H1 (cell line): ENCODE measurements at regions not wholly inside any gene's neighbourhood (a gene's known extent, or its start where the extent isn't known, plus 50 kb on each side); places are given as distances from the start of the nearest gene placed in this dataset.

Experiments
- CTCF ChIA-PET: fragments of 300-600 bp; sonication (Branson Sonifier 250); formaldehyde crosslinking; loops from one replicate; lab custom pipeline; 2021; ENCODE audit not compliant: partially characterized antibody; lab: Charles Lee
- POLR2A ChIA-PET: fragments of 300-600 bp; sonication (Branson Sonifier 250); formaldehyde crosslinking; loops from one replicate; lab custom pipeline; 2021; ENCODE audit warnings: inconsistent platforms; ENCODE audit not compliant: partially characterized antibody; lab: Charles Lee
- DNase-seq, 2 experiments: peaks; one replicate each; pipeline versions ENCODE4 v3.0.0 to v3.0.0-alpha.2; 2010 to 2022; ENCODE audit warnings: low spot score in 2 of 2, low read depth in 1 of 2, mixed read lengths in 1 of 2
- FAIRE-seq: peaks from 2 replicates; lab custom pipeline; 2011; peaks lifted over from hg19 to GRCh38; lab: Jason Lieb, UNC
- H2AFZ ChIP-seq: 2 replicates; pipeline ENCODE4 v1.8.1; 2012; ENCODE audit warnings: low read length, inconsistent platforms
- H2AK5ac ChIP-seq: 2 replicates; pipeline ENCODE4 v1.6.1; 2013; ENCODE audit warnings: low read depth, low read length
- H2BK120ac ChIP-seq: replicated peaks from 2 replicates; pipeline ENCODE3; 2013; ENCODE audit warnings: low read depth, low read length, inconsistent platforms
- H2BK12ac ChIP-seq: 2 replicates; pipeline ENCODE4 v1.6.1; 2013; ENCODE audit warnings: low read depth, low read length
- H2BK15ac ChIP-seq: 2 replicates; pipeline ENCODE4 v1.6.1; 2013; ENCODE audit warnings: low read length
- H2BK20ac ChIP-seq: 2 replicates; pipeline ENCODE4 v1.6.1; 2013; ENCODE audit warnings: low read length
- H2BK5ac ChIP-seq: 2 replicates; pipeline ENCODE4 v1.6.1; 2013; ENCODE audit warnings: low read depth, low read length
- H3K14ac ChIP-seq: 2 replicates; pipeline ENCODE4 v1.6.1; 2013; ENCODE audit warnings: inconsistent platforms; ENCODE audit not compliant: insufficient read length
- H3K18ac ChIP-seq: 2 replicates; pipeline ENCODE4 v1.6.1; 2013; ENCODE audit warnings: low read length; ENCODE audit errors: extremely low read depth
- H3K23ac ChIP-seq: 2 replicates; pipeline ENCODE4 v1.6.1; 2013; ENCODE audit warnings: inconsistent platforms; ENCODE audit not compliant: insufficient read length
- H3K23me2 ChIP-seq: 2 replicates; pipeline ENCODE4 v1.6.1; 2013; ENCODE audit warnings: low read depth, low read length
- H3K27ac ChIP-seq: 2 replicates; pipeline ENCODE4 v1.6.1; 2011; ENCODE audit warnings: low read depth, low read length, inconsistent platforms
- H3K27me3 ChIP-seq, 4 experiments: replicated peaks in 1 of 4; 1 replicate in 1 of 4; 2 replicates in 3 of 4; pipeline versions ENCODE4 v1.6.1 to v1.8.1; 2011 to 2013; ENCODE audit warnings: low read length in 3 of 4, mild to moderate bottlenecking in 3 of 4, inconsistent platforms in 2 of 4, mixed read lengths in 2 of 4, moderate library complexity in 1 of 4; ENCODE audit not compliant: control insufficient read depth in 3 of 4, insufficient read depth in 3 of 4; ENCODE audit errors: extremely low read depth in 1 of 4
- H3K36me3 ChIP-seq, 4 experiments: 2 replicates each; pipeline versions ENCODE4 v1.6.1 to v1.8.1; 2011 to 2013; ENCODE audit warnings: mild to moderate bottlenecking in 4 of 4, low read length in 3 of 4, moderate library complexity in 2 of 4, control low read depth in 1 of 4, inconsistent platforms in 1 of 4; ENCODE audit not compliant: insufficient read depth in 4 of 4, control insufficient read depth in 2 of 4
- H3K4ac ChIP-seq: replicated peaks from 2 replicates; pipeline ENCODE3; 2013; ENCODE audit warnings: low read length, low read depth, mixed read lengths, inconsistent platforms; ENCODE audit not compliant: insufficient read length
- H3K4me1 ChIP-seq, 4 experiments: replicated peaks in 1 of 4; 1 replicate in 1 of 4; 2 replicates in 3 of 4; pipeline versions ENCODE4 v1.6.1 to v1.8.1; 2011 to 2013; ENCODE audit warnings: low read length in 3 of 4, inconsistent platforms in 2 of 4, mixed read lengths in 1 of 4; ENCODE audit not compliant: insufficient read depth in 4 of 4, control insufficient read depth in 3 of 4
- H3K4me2 ChIP-seq, 2 experiments: 2 replicates each; pipeline versions ENCODE4 v1.6.1 to v1.8.1; 2011 to 2013; ENCODE audit warnings: low read depth in 2 of 2, low read length in 2 of 2, control low read depth in 1 of 2, inconsistent platforms in 1 of 2, mild to moderate bottlenecking in 1 of 2; ENCODE audit not compliant: insufficient read depth in 1 of 2
- H3K4me3 ChIP-seq, 4 experiments: fragments of 200-600, 300-600 bp in 1 of 4; sonication (generic), shearing (Covaris generic), sonication (Bioruptor Twin) in 1 of 4; 2 replicates each; pipeline versions ENCODE4 v1.5.1 to v1.8.1; 2011 to 2016; ENCODE audit warnings: low read length in 4 of 4, low read depth in 3 of 4, control low read depth in 2 of 4, inconsistent platforms in 2 of 4, mild to moderate bottlenecking in 2 of 4, mixed read lengths in 1 of 4, moderate library complexity in 1 of 4; ENCODE audit not compliant: insufficient read depth in 2 of 4; ENCODE audit errors: extremely low read depth in 1 of 4
- H3K56ac ChIP-seq: replicated peaks from 2 replicates; pipeline ENCODE3; 2013; ENCODE audit warnings: low read depth, mild to moderate bottlenecking, mixed read lengths, low read length, inconsistent platforms; ENCODE audit not compliant: insufficient read length
- H3K79me1 ChIP-seq: 2 replicates; pipeline ENCODE4 v1.6.1; 2013; ENCODE audit warnings: low read depth, low read length, control low read depth
- H3K79me2 ChIP-seq, 2 experiments: 2 replicates each; pipeline versions ENCODE4 v1.6.1 to v1.8.1; 2012 to 2013; ENCODE audit warnings: low read length in 2 of 2, mild to moderate bottlenecking in 2 of 2, inconsistent platforms in 1 of 2; ENCODE audit not compliant: insufficient read depth in 2 of 2, control insufficient read depth in 1 of 2
- H3K9ac ChIP-seq, 4 experiments: replicated peaks in 1 of 4; 1 replicate in 1 of 4; 2 replicates in 3 of 4; pipeline versions ENCODE4 v1.6.1 to v1.8.1; 2011 to 2013; ENCODE audit warnings: low read depth in 3 of 4, low read length in 3 of 4, control low read depth in 2 of 4, mild to moderate bottlenecking in 2 of 4, moderate library complexity in 2 of 4, inconsistent platforms in 1 of 4; ENCODE audit errors: extremely low read depth in 1 of 4
- H3K9me3 ChIP-seq, 2 experiments: 2 replicates each; pipeline versions ENCODE4 v1.6.1 to v1.8.1; 2012 to 2013; ENCODE audit warnings: mild to moderate bottlenecking in 2 of 2, moderate library complexity in 2 of 2, control low read depth in 1 of 2, inconsistent platforms in 1 of 2, low read depth in 1 of 2, low read length in 1 of 2, mixed read lengths in 1 of 2; ENCODE audit not compliant: insufficient read depth in 2 of 2
- H4K20me1 ChIP-seq, 2 experiments: replicated peaks in 1 of 2; 2 replicates each; pipeline versions ENCODE3 to v1.8.1; 2011 to 2013; ENCODE audit warnings: inconsistent platforms in 2 of 2, low read length in 2 of 2, mild to moderate bottlenecking in 1 of 2; ENCODE audit not compliant: insufficient read depth in 2 of 2, control insufficient read depth in 1 of 2
- H4K5ac ChIP-seq: 2 replicates; pipeline ENCODE4 v1.6.1; 2013; ENCODE audit warnings: low read length, low read depth, mixed read lengths, inconsistent platforms; ENCODE audit not compliant: insufficient read length
- H4K8ac ChIP-seq: 2 replicates; pipeline ENCODE4 v1.8.0; 2013; ENCODE audit warnings: mild to moderate bottlenecking, moderate library complexity, low read length, inconsistent platforms; ENCODE audit not compliant: insufficient read depth; ENCODE audit errors: extremely low read depth
- H4K91ac ChIP-seq: replicated peaks from 2 replicates; pipeline ENCODE3; 2013; ENCODE audit warnings: low read length, mixed read lengths, inconsistent platforms; ENCODE audit not compliant: insufficient read length
- ASH2L ChIP-seq: fragments of 200-600, 300-600 bp; sonication (generic); IDR thresholded peaks from one replicate; pipeline ENCODE4 v1.7.1; 2017; ENCODE audit warnings: low read length
- BRCA1 ChIP-seq: IDR thresholded peaks from 2 replicates; pipeline ENCODE4 v1.6.1; 2012; ENCODE audit warnings: low read depth, low read length, improper control_type of control experiment
- CBX5 ChIP-seq: fragments of 300-800, 300-1000 bp; sonication (generic); IDR thresholded peaks from 2 replicates; pipeline ENCODE4 v1.7.1; 2016; ENCODE audit warnings: antibody characterized with exemption, low read length, low read depth
- FOSL1 ChIP-seq: IDR thresholded peaks from 2 replicates; pipeline ENCODE4 v1.6.1; 2011; ENCODE audit warnings: mild to moderate bottlenecking, low read depth, low read length, moderate library complexity; ENCODE audit not compliant: insufficient read depth
- GTF2F1 ChIP-seq: IDR thresholded peaks from 2 replicates; pipeline ENCODE4 v1.6.1; 2012; ENCODE audit warnings: low read depth, low read length, improper control_type of control experiment, borderline replicate concordance
- POLR2AphosphoS5 ChIP-seq: IDR thresholded peaks from 2 replicates; pipeline ENCODE4 v1.6.1; 2011; ENCODE audit warnings: low read depth, low read length
- ZNF274 ChIP-seq: IDR thresholded peaks from 2 replicates; pipeline ENCODE4 v1.7.0; 2012; ENCODE audit warnings: low read length, borderline replicate concordance; ENCODE audit errors: extremely low read depth
- WGBS, 2 experiments: shearing (Covaris generic) in 1 of 2; methylation state at CpG; one replicate each; pipeline versions ENCODE4 v1.1.6 to v1.1.7; 2013 to 2015; ENCODE audit warnings: low lambda C conversion rate in 2 of 2, mixed read lengths in 2 of 2, inconsistent platforms in 1 of 2, low coverage in 1 of 2, missing lambda C conversion rate in 1 of 2; ENCODE audit not compliant: insufficient replicate concordance in 2 of 2, insufficient coverage in 1 of 2, insufficient read length in 1 of 2; ENCODE audit errors: extremely low coverage in 1 of 2, missing lambda C conversion rate in 1 of 2; 5-methylcytosine and 5-hydroxymethylcytosine counted together

DNA sequence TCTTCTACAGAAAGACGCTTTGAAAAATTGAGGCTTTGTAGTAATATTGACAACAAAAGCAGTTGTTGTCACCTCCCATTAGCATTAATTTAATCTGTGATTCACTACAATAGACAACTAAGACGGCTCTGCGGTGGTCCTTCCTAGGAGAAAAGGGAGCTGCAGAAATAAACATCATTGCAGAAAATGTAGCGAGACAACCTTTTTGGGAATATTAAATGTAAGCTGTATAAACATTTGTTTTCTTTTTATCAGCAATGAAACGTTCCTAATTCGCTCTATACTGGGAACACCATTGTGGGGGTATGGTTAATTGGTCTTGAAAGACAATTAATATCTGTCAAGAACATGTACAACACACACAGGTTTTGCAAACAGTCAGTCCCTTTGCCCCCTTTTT is 583.3 kb upstream of the TENM3 start:
- H2BK5ac ChIP-seq = no peak overlapping the region

More for the DNA sequence above, 583.3 kb upstream of the TENM3 start:
- H3K56ac ChIP-seq = no peak overlapping the region
- no peaks in the 10 kb centered on the region for H3K23me2 ChIP-seq
- H3K4me2 ChIP-seq = no peak overlapping the region
- H3K18ac ChIP-seq = no peak overlapping the region
- no peak overlapping the region for H4K91ac ChIP-seq
- H3K27ac ChIP-seq = no peak overlapping the region
- no peak overlapping the region for H3K23ac ChIP-seq
- TF ChIP-seq POLR2AphosphoS5 (no peak), GTF2F1 (no peak), BRCA1 (no peak), ZNF274 (no peak), FOSL1 (no peak), CBX5 (no peak), ASH2L (no peak)
- H3K9ac ChIP-seq = no peak overlapping the region
- H3K79me1 ChIP-seq = no peaks in the 10 kb centered on the region
- no peak overlapping the region for H4K5ac ChIP-seq
- H3K9me3 ChIP-seq = no peaks in the 10 kb centered on the region
- ChIA-PET POLR2A (no interaction called here), CTCF (no interaction called here)
- H3K14ac ChIP-seq = no peak overlapping the region
- H2AFZ ChIP-seq = no peak overlapping the region
- no peaks in the 10 kb centered on the region for H4K20me1 ChIP-seq
- FAIRE-seq (no peak), DNase-seq (no peak)
- H2BK20ac ChIP-seq = no peak overlapping the region
- H3K4me3 ChIP-seq = no peak overlapping the region
- no peak overlapping the region for H2BK12ac ChIP-seq
- H2AK5ac ChIP-seq = no peak overlapping the region
- 0 out of 7 replicates have a peak, but pooled peaks cover 0 to 3% (median 0%) of the 10 kb centered on the region in 4 experiments for H3K4me1 ChIP-seq
- no peak overlapping the region for H2BK120ac ChIP-seq
- no peak overlapping the region for H3K4ac ChIP-seq
- H3K27me3 ChIP-seq = no peaks in the 10 kb centered on the region
- WGBS, 2 experiments = 90% methylated on average over 6 of the region's 6 CpGs; no CpG with 5 or more reads in 1 of the 2 experiments
- no peak overlapping the region for H2BK15ac ChIP-seq
- H4K8ac ChIP-seq = no peak overlapping the region
- no peaks in the 10 kb centered on the region for H3K79me2 ChIP-seq
- no peaks in the 10 kb centered on the region for H3K36me3 ChIP-seq
